H9 (cell line): ENCODE measurements at regions not wholly inside any gene's neighbourhood (a gene's known extent, or its start where the extent isn't known, plus 50 kb on each side); places are given as distances from the start of the nearest gene placed in this dataset.

ENCODE experiments used
- DNase-seq: peaks from one replicate; pipeline ENCODE4 v3.0.0-alpha.2; 2017
- H2AFZ ChIP-seq: one replicate; pipeline ENCODE4 v1.6.1; 2013; ENCODE audit warnings: mild to moderate bottlenecking, low read length, control low read depth, moderate library complexity
- H2AK5ac ChIP-seq: 2 replicates; pipeline ENCODE4 v1.6.1; 2013; ENCODE audit warnings: low read length, control low read depth, mixed read lengths; ENCODE audit not compliant: insufficient read length
- H2BK120ac ChIP-seq: one replicate; pipeline ENCODE4 v1.6.1; 2013; ENCODE audit warnings: low read depth, mild to moderate bottlenecking, low read length, control low read depth, inconsistent platforms; ENCODE audit not compliant: poor library complexity, severe bottlenecking
- H2BK12ac ChIP-seq: 2 replicates; pipeline ENCODE4 v1.6.1; 2013; ENCODE audit warnings: low read length, control low read depth, mixed read lengths, low read depth; ENCODE audit not compliant: insufficient read length
- H2BK15ac ChIP-seq: 2 replicates; pipeline ENCODE4 v1.6.1; 2013; ENCODE audit warnings: low read depth, low read length, control low read depth
- H2BK20ac ChIP-seq: one replicate; pipeline ENCODE4 v1.6.1; 2013; ENCODE audit warnings: low read depth, mild to moderate bottlenecking, low read length, control low read depth, inconsistent platforms; ENCODE audit not compliant: poor library complexity, severe bottlenecking
- H2BK5ac ChIP-seq: 2 replicates; pipeline ENCODE4 v1.6.1; 2013; ENCODE audit warnings: low read length, control low read depth, mixed read lengths; ENCODE audit not compliant: insufficient read length
- H3K14ac ChIP-seq: 2 replicates; pipeline ENCODE4 v1.6.1; 2013; ENCODE audit warnings: low read length, control low read depth; ENCODE audit not compliant: insufficient read depth
- H3K18ac ChIP-seq: 2 replicates; pipeline ENCODE4 v1.6.1; 2013; ENCODE audit warnings: low read depth, mild to moderate bottlenecking, mixed read lengths, low read length, control low read depth; ENCODE audit not compliant: insufficient read length
- H3K23ac ChIP-seq: 2 replicates; pipeline ENCODE4 v1.6.1; 2013; ENCODE audit warnings: low read length, control low read depth, mixed read lengths, low read depth; ENCODE audit not compliant: insufficient read length
- H3K23me2 ChIP-seq: 2 replicates; pipeline ENCODE4 v1.6.1; 2013; ENCODE audit warnings: low read depth, mild to moderate bottlenecking, mixed read lengths, low read length, control low read depth; ENCODE audit not compliant: insufficient read length, poor library complexity, severe bottlenecking
- H3K27ac ChIP-seq: 2 replicates; pipeline ENCODE4 v1.5.1; 2013; ENCODE audit warnings: low read length, control low read depth, mixed read lengths, low read depth; ENCODE audit not compliant: insufficient read length
- H3K27me3 ChIP-seq: 2 replicates; pipeline ENCODE4 v1.6.1; 2013; ENCODE audit warnings: low read length, control low read depth, inconsistent platforms; ENCODE audit not compliant: insufficient read depth
- H3K4ac ChIP-seq: 2 replicates; pipeline ENCODE4 v1.6.1; 2013; ENCODE audit warnings: low read depth, mild to moderate bottlenecking, control low read depth, inconsistent platforms, low read length, moderate library complexity
- H3K4me1 ChIP-seq: 2 replicates; pipeline ENCODE4 v1.6.1; 2013; ENCODE audit warnings: low read length, control low read depth, inconsistent platforms; ENCODE audit not compliant: insufficient read depth
- H3K4me2 ChIP-seq: 2 replicates; pipeline ENCODE4 v1.6.1; 2013; ENCODE audit warnings: low read length, control low read depth, mixed read lengths; ENCODE audit not compliant: insufficient read length, insufficient read depth
- H3K56ac ChIP-seq: 2 replicates; pipeline ENCODE4 v1.6.1; 2013; ENCODE audit warnings: low read depth, mild to moderate bottlenecking, mixed read lengths, low read length, control low read depth; ENCODE audit not compliant: insufficient read length
- H3K79me1 ChIP-seq: 2 replicates; pipeline ENCODE4 v1.6.1; 2013; ENCODE audit warnings: low read depth, mild to moderate bottlenecking, moderate library complexity, low read length, control low read depth, inconsistent platforms; ENCODE audit not compliant: insufficient read depth, poor library complexity, severe bottlenecking
- H3K79me2 ChIP-seq: 2 replicates; pipeline ENCODE4 v1.6.1; 2013; ENCODE audit warnings: low read length, control low read depth, inconsistent platforms; ENCODE audit not compliant: insufficient read depth
- H3K9ac ChIP-seq: 2 replicates; pipeline ENCODE4 v1.6.1; 2013; ENCODE audit warnings: low read length, control low read depth, mixed read lengths; ENCODE audit not compliant: insufficient read length; ENCODE audit errors: extremely low read depth
- H3K9me3 ChIP-seq: one replicate; pipeline ENCODE4 v1.6.1; 2013; ENCODE audit warnings: low read depth, low read length, inconsistent platforms; ENCODE audit not compliant: control insufficient read depth
- H3T11ph ChIP-seq: one replicate; pipeline ENCODE4 v1.6.1; 2013; ENCODE audit warnings: mild to moderate bottlenecking, low read length, control low read depth, inconsistent platforms
- H4K20me1 ChIP-seq: one replicate; pipeline ENCODE4 v1.6.1; 2013; ENCODE audit not compliant: control insufficient read depth, insufficient read length, insufficient read depth
- H4K5ac ChIP-seq: 2 replicates; pipeline ENCODE4 v1.6.1; 2013; ENCODE audit warnings: low read depth, mild to moderate bottlenecking, mixed read lengths, low read length, control low read depth; ENCODE audit not compliant: insufficient read length
- H4K8ac ChIP-seq: replicated peaks from 2 replicates; pipeline ENCODE4 v1.6.1; 2013; ENCODE audit warnings: low read length, control low read depth, mixed read lengths, low read depth; ENCODE audit not compliant: insufficient read length
- H4K91ac ChIP-seq: 2 replicates; pipeline ENCODE4 v1.6.1; 2013; ENCODE audit warnings: low read depth, mild to moderate bottlenecking, moderate library complexity, mixed read lengths, low read length, control low read depth; ENCODE audit not compliant: insufficient read length
- H3K27ac Mint-ChIP-seq, 3 experiments: 2 replicates in 2 of 3; 3 replicates in 1 of 3; pipeline ENCODE4 v1.8.0; 2020 to 2021; ENCODE audit warnings: mixed read lengths in 3 of 3, mild to moderate bottlenecking in 1 of 3, moderate library complexity in 1 of 3
- H3K27me3 Mint-ChIP-seq: 2 replicates; pipeline ENCODE4 v1.8.0; 2021; ENCODE audit warnings: low read depth, mild to moderate bottlenecking, moderate library complexity, mixed read lengths
- H3K36me3 Mint-ChIP-seq, 3 experiments: 2 replicates in 2 of 3; 3 replicates in 1 of 3; pipeline ENCODE4 v1.8.0; 2020 to 2021; ENCODE audit warnings: low read depth in 3 of 3, mixed read lengths in 3 of 3; ENCODE audit not compliant: insufficient read depth in 1 of 3
- H3K4me1 Mint-ChIP-seq, 2 experiments: 2 replicates each; pipeline ENCODE4 v1.8.0; 2020; ENCODE audit warnings: mixed read lengths in 2 of 2
- H3K4me3 Mint-ChIP-seq, 2 experiments: 2 replicates in 1 of 2; 3 replicates in 1 of 2; pipeline ENCODE4 v1.8.0; 2020 to 2021; ENCODE audit warnings: mild to moderate bottlenecking in 2 of 2, mixed read lengths in 2 of 2, moderate library complexity in 1 of 2
- H3K9me3 Mint-ChIP-seq, 2 experiments: 2 replicates in 1 of 2; 3 replicates in 1 of 2; pipeline ENCODE4 v1.8.0; 2020; ENCODE audit warnings: mild to moderate bottlenecking in 2 of 2, mixed read lengths in 2 of 2, moderate library complexity in 1 of 2
- WGBS: extraction: QIAGEN DNeasy Blood & Tissue Kit; methylation state at CpG from one replicate; pipeline ENCODE4 v1.1.7; 2013; ENCODE audit warnings: missing lambda C conversion rate, low lambda C conversion rate, mixed read lengths; ENCODE audit not compliant: insufficient read length; ENCODE audit errors: extremely low coverage; 5-methylcytosine and 5-hydroxymethylcytosine counted together
- TF ChIP-seq, protein P1 (sequence below): fragments of 200-600 bp; sonication (generic); conservative IDR thresholded peaks from 3 replicates; pipeline ENCODE4 v1.8.0; 2021; ENCODE audit warnings: antibody characterized with exemption, mild to moderate bottlenecking

DNA sequence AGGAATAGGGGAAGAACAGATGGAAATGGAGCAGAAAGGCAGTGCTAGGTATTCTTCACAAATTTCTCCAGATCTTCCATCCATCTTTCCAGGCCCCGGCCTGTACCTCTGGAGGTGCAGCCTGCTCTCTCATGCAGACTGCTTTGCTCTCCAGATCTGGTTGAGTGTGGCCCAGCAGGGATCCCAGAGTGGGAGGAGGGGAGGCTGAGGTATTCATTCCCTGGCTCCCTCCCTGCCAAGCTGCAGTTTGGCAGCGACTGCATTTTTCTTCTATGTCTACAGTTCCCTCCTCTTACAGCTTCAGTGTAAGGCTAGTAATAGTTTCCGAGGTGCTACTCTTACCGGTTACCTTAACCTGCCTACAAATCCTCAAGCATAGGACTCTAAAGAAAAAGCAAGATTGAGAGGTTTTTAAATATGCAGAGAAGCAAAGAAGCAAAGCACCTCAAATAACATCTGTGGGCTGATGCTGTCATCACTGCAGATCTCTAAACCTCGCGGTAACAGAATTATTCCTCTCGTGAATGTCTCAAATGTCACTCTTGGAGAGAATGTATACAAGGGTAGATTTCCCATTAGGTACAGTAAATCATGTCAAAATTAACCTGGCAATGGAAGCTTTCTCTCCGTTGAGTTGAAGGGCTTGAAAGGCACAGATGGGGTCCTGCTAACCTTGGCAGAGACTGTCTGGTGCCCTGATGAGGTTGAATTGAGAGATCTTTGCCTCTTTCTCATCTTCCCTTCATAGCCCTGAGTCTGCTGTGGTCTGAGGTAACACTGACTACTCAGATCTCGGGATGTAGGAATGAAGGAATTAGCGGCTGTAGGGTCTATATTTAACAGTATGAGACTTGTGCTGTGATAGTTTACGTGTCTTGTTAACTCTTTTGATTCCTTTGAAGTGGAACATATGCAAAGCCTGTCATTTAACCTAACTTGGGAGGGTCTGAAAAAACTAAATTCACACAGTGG lies 297.9 kb upstream of the C11orf87 start:
- H3T11ph ChIP-seq: no peak overlapping the region
- TF ChIP-seq, protein P1, sequence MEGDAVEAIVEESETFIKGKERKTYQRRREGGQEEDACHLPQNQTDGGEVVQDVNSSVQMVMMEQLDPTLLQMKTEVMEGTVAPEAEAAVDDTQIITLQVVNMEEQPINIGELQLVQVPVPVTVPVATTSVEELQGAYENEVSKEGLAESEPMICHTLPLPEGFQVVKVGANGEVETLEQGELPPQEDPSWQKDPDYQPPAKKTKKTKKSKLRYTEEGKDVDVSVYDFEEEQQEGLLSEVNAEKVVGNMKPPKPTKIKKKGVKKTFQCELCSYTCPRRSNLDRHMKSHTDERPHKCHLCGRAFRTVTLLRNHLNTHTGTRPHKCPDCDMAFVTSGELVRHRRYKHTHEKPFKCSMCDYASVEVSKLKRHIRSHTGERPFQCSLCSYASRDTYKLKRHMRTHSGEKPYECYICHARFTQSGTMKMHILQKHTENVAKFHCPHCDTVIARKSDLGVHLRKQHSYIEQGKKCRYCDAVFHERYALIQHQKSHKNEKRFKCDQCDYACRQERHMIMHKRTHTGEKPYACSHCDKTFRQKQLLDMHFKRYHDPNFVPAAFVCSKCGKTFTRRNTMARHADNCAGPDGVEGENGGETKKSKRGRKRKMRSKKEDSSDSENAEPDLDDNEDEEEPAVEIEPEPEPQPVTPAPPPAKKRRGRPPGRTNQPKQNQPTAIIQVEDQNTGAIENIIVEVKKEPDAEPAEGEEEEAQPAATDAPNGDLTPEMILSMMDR: no peak
- no peak overlapping the region for H2BK15ac ChIP-seq
- no peak overlapping the region for H4K91ac ChIP-seq
- H3K23me2 ChIP-seq: no peaks in the 10 kb centered on the region
- Mint-ChIP-seq H3K4me1 (peaks cover 37 to 42% of the 10 kb centered on the region in 2 experiments), H3K9me3 (no peaks in the 10 kb centered on the region; a peak in 2 of 5 replicates), H3K27ac (no peak overlapping the region; a peak in 1 of 7 replicates), H3K4me3 (no peak overlapping the region), H3K36me3 (no peaks in the 10 kb centered on the region), H3K27me3 (no peaks in the 10 kb centered on the region)
- WGBS: no CpG with 5 or more reads among the region's 11 CpGs
- no peak overlapping the region for H2AK5ac ChIP-seq
- H2BK12ac ChIP-seq: no peak overlapping the region
- H2AFZ ChIP-seq: no peak overlapping the region
- no peaks in the 10 kb centered on the region for H4K20me1 ChIP-seq
- H3K56ac ChIP-seq: no peak overlapping the region
- H3K79me1 ChIP-seq: no peaks in the 10 kb centered on the region
- no peaks in the 10 kb centered on the region for H3K79me2 ChIP-seq
- no peak overlapping the region for H4K5ac ChIP-seq
- H3K18ac ChIP-seq: no peak overlapping the region
- H2BK120ac ChIP-seq: no peak overlapping the region
- H3K9ac ChIP-seq: no peak overlapping the region
- no peak overlapping the region for H3K23ac ChIP-seq
- no peak overlapping the region for H4K8ac ChIP-seq
- peaks cover 11% of the 10 kb centered on the region; the same call in 1 of the 2 replicates for H3K4me1 ChIP-seq
- no peaks in the 10 kb centered on the region for H3K9me3 ChIP-seq
- H3K27ac ChIP-seq: no peak overlapping the region
- H3K14ac ChIP-seq: no peak overlapping the region
- H3K4ac ChIP-seq: no peak overlapping the region
- DNase-seq: peak; percentile 47
- no peaks in the 10 kb centered on the region for H3K27me3 ChIP-seq
- no peak overlapping the region for H2BK20ac ChIP-seq
- H2BK5ac ChIP-seq: no peak overlapping the region
- H3K4me2 ChIP-seq: no peak overlapping the region
